LNCaP clone FGC (cell line): ENCODE measurements at regions not wholly inside any gene's neighbourhood (a gene's known extent, or its start where the extent isn't known, plus 50 kb on each side); places are given as distances from the start of the nearest gene placed in this dataset.
A peak's percentile ranks its signal among the peaks of the same experiment; 100 is the strongest.

ENCODE experiments used
- DNase-seq: peaks from one replicate; pipeline ENCODE4 v3.0.0-alpha.2; 2011; ENCODE audit warnings: low read depth
- H3K4me3 ChIP-seq: 2 replicates; pipeline ENCODE4 v1.5.1; 2011; ENCODE audit warnings: mild to moderate bottlenecking, low read depth, low read length, control low read depth
- TF ChIP-seq, protein P1 (sequence below): IDR thresholded peaks from 2 replicates; pipeline ENCODE4 v1.5.1; 2012; ENCODE audit warnings: mild to moderate bottlenecking; ENCODE audit not compliant: control insufficient read depth, insufficient read depth; ENCODE audit errors: extremely low read depth

DNA sequence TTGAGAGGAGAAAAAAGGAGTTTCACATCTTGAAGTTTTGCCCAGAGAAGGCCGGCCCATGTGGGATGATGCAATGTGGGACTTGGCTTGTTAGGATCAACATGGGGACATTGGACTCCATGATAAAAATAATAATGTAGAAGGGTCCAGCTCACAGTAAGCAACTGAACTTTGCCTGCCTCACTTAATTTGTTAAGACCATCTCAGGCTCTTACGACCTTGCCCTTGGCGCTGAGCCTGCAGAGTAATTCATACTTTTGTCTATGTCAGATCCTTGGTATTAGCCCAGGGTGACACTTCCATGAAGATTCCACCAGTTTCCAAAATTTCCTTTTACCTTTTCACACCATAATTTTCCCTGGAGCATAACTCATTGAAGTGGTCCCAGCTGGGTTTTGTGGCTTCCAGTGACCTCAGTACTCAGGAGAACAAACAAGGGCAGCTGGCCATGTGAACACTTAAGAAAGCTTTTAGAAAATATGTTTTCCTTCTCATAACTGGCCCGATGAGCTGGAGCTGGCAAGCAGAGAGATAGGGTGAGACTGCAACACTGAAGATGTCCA lies 315.4 kb upstream of the RASGRP1 start:
- H3K4me3 ChIP-seq, result no peak overlapping the region
- TF ChIP-seq, protein P1, sequence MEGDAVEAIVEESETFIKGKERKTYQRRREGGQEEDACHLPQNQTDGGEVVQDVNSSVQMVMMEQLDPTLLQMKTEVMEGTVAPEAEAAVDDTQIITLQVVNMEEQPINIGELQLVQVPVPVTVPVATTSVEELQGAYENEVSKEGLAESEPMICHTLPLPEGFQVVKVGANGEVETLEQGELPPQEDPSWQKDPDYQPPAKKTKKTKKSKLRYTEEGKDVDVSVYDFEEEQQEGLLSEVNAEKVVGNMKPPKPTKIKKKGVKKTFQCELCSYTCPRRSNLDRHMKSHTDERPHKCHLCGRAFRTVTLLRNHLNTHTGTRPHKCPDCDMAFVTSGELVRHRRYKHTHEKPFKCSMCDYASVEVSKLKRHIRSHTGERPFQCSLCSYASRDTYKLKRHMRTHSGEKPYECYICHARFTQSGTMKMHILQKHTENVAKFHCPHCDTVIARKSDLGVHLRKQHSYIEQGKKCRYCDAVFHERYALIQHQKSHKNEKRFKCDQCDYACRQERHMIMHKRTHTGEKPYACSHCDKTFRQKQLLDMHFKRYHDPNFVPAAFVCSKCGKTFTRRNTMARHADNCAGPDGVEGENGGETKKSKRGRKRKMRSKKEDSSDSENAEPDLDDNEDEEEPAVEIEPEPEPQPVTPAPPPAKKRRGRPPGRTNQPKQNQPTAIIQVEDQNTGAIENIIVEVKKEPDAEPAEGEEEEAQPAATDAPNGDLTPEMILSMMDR, result no peak
- DNase-seq, result no peak

GRCh38 chr15:38882221-38882620 lies 317.6 kb upstream of the RASGRP1 start:
- DNase-seq, result no peak
- TF ChIP-seq, protein P1, result no peak

DNA sequence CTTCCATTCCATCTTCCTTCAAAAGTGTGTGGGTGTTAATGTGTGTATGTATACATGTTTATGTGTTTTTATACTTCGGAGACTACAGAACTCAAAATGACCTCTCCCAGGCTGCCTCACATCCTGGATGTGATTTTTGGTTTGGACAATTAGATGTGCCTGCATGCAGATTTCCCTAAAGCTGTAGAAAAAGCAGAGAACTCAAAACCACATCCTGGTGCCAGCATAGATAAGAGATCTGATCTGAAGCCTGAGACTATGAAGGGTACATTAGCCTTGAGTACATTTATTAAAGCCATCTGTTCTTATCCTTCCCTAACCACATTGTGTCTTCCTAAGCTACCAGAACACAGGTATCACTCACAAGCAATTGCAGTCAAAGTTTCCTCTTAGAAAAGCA lies 319.4 kb upstream of the RASGRP1 start:
- H3K4me3 ChIP-seq, result no peak overlapping the region
- DNase-seq, result no peak
- TF ChIP-seq, protein P1, result no peak

More at GRCh38 chr15:38882221-38882620, 317.6 kb upstream of the RASGRP1 start:
- no peak overlapping the region for H3K4me3 ChIP-seq

- no peak overlapping the region for H3K4me3 ChIP-seq
- DNase-seq, result no peak
- TF ChIP-seq, protein P1, result no peak
Measured at GRCh38 chr15:38885001-38885400, 320.4 kb upstream of the RASGRP1 start.

GRCh38 chr15:38885471-38885952 lies 320.9 kb upstream of the RASGRP1 start:
- TF ChIP-seq, protein P1, result no peak
- DNase-seq, result peak; percentile 80
- H3K4me3 ChIP-seq, result no peak overlapping the region

DNA sequence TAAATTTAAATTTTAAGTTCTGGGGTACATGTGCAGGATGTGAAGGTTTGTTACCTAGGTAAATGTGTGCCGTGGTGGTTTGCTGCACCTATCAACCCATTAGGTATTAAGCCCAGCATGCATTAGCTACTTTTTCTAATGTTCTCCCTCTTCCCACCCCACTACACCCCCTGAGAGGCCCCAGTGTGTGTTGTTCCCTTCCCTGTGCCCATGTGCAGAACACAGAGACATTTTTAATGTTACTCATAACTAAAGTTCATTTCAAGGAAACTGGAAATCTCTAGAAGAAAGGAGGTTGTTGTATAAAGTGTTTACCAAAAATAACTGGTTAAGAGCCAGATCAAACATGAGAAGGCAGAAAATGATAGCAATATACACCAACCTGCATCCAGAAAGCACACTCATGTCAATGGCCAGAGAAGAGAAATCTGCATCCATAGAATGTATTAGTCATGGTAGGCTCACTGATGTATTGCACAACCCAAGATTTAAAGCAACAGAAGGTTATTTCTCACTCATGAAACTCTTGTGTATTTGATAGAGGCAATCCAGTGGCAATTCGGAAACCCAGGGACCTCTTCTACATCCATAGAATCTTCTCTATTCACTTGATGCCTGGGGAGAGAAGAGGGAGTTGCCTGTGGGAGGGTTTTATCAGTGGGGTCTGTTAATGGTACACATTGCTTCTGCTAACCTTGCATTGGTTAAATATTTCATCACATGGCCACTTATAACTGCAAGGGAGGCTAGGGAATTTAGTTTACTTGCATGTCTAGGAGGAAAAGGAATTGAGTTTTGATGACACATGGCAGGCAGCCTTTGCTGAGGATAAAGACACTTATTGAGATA lies 321.9 kb upstream of the RASGRP1 start:
- TF ChIP-seq, protein P1, result no peak
- no peak for DNase-seq
- no peak overlapping the region for H3K4me3 ChIP-seq

GRCh38 chr15:38888701-38889221 lies 324.1 kb upstream of the RASGRP1 start:
- DNase-seq, result no peak
- TF ChIP-seq, protein P1, result no peak
- no peak overlapping the region for H3K4me3 ChIP-seq
